Kidney epithelial cell (primary cell): ENCODE measurements at regions not wholly inside any gene's neighbourhood (a gene's known extent, or its start where the extent isn't known, plus 50 kb on each side); places are given as distances from the start of the nearest gene placed in this dataset.

ENCODE experiments used
- DNase-seq: peaks from one replicate; pipeline ENCODE4 v3.0.0-alpha.2; 2010; ENCODE audit warnings: low read depth
- H3K27me3 ChIP-seq: 2 replicates; pipeline ENCODE4 v1.6.0; 2011; ENCODE audit warnings: low read length; ENCODE audit not compliant: control insufficient read depth, insufficient read depth
- H3K36me3 ChIP-seq: 2 replicates; pipeline ENCODE4 v1.5.1; 2011; ENCODE audit warnings: low read length; ENCODE audit not compliant: control insufficient read depth, insufficient read depth
- H3K4me3 ChIP-seq: 2 replicates; pipeline ENCODE4 v1.5.1; 2011; ENCODE audit warnings: low read depth, mild to moderate bottlenecking, control low read depth, low read length
- TF ChIP-seq, protein P1 (sequence below): IDR thresholded peaks from 2 replicates; pipeline ENCODE4 v1.5.1; 2011; ENCODE audit warnings: mild to moderate bottlenecking, moderate library complexity, low read length, control low read depth, inconsistent platforms; ENCODE audit not compliant: insufficient read depth, poor library complexity, severe bottlenecking

- TF ChIP-seq, protein P1, sequence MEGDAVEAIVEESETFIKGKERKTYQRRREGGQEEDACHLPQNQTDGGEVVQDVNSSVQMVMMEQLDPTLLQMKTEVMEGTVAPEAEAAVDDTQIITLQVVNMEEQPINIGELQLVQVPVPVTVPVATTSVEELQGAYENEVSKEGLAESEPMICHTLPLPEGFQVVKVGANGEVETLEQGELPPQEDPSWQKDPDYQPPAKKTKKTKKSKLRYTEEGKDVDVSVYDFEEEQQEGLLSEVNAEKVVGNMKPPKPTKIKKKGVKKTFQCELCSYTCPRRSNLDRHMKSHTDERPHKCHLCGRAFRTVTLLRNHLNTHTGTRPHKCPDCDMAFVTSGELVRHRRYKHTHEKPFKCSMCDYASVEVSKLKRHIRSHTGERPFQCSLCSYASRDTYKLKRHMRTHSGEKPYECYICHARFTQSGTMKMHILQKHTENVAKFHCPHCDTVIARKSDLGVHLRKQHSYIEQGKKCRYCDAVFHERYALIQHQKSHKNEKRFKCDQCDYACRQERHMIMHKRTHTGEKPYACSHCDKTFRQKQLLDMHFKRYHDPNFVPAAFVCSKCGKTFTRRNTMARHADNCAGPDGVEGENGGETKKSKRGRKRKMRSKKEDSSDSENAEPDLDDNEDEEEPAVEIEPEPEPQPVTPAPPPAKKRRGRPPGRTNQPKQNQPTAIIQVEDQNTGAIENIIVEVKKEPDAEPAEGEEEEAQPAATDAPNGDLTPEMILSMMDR = no peak
- H3K4me3 ChIP-seq = no peak overlapping the region
- H3K36me3 ChIP-seq = no peaks in the 10 kb centered on the region
- DNase-seq = no peak
- no peaks in the 10 kb centered on the region for H3K27me3 ChIP-seq
These were observed 59.7 kb downstream of the TTC32 start for GRCh38 chr2:19841918-19842693.

GRCh38 chr2:19839438-19839837 lies 62.3 kb downstream of the TTC32 start:
- DNase-seq = no peak
- Histone ChIP-seq H3K27me3 (no peaks in the 10 kb centered on the region), H3K36me3 (no peaks in the 10 kb centered on the region), H3K4me3 (no peak overlapping the region)
- TF ChIP-seq, protein P1 = no peak

GRCh38 chr2:19838616-19839015 lies 63.2 kb downstream of the TTC32 start:
- no peak for DNase-seq
- Histone ChIP-seq H3K27me3 (no peaks in the 10 kb centered on the region), H3K4me3 (no peak overlapping the region), H3K36me3 (no peaks in the 10 kb centered on the region)
- TF ChIP-seq, protein P1 = no peak

GRCh38 chr2:19837235-19837766 lies 64.5 kb downstream of the TTC32 start:
- no peak overlapping the region for H3K4me3 ChIP-seq

DNA sequence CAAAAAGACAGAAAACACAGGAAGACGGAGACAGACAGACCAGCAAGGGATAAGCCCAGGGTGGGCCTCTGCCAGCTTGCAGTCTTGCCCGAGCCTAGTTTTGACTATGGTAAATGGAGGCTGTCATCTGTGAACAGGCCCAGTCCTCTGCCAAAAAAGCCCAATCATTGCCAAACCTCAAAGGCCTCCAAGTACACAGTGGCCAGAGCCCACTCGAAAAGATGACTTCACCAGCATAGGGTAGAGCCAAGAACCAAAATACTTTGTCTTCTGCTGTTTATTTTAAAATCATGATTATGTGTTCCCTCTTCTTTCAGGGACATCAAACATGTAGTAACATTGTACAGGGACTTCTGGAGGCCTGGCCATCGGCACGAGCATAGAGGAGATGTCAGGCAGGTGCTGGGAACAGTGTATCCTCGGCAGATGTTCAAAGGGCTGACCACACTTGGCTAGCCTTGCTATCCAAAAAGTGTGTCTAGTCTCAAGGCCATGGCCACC lies 66.0 kb downstream of the TTC32 start:
- no peak for DNase-seq
- H3K36me3 ChIP-seq = no peaks in the 10 kb centered on the region
- H3K27me3 ChIP-seq = no peaks in the 10 kb centered on the region
- TF ChIP-seq, protein P1 = no peak
- H3K4me3 ChIP-seq = no peak overlapping the region

More at GRCh38 chr2:19837235-19837766, 64.5 kb downstream of the TTC32 start:
- Histone ChIP-seq H3K27me3 (no peaks in the 10 kb centered on the region), H3K36me3 (no peaks in the 10 kb centered on the region)
- no peak for DNase-seq
- TF ChIP-seq, protein P1 = no peak
